NCI-H69 (cell line): ENCODE measurements at regions not wholly inside any gene's neighbourhood (a gene's known extent, or its start where the extent isn't known, plus 50 kb on each side); places are given as distances from the start of the nearest gene placed in this dataset.
A peak's percentile ranks its signal among the peaks of the same experiment; 100 is the strongest.
"Not testable (repeated sequence)": the region's sequence is repeated elsewhere in the genome, so short reads cannot be mapped to it uniquely, and the experiment has no call there.

Experiments used
- DNase-seq: peaks from one replicate; lab custom pipeline; 2025; lab: John Stamatoyannopoulos, UW

GRCh38 chr15:29511663-29512062 lies 242.0 kb upstream of the NSMCE3 start:
- DNase-seq: no peak

DNA sequence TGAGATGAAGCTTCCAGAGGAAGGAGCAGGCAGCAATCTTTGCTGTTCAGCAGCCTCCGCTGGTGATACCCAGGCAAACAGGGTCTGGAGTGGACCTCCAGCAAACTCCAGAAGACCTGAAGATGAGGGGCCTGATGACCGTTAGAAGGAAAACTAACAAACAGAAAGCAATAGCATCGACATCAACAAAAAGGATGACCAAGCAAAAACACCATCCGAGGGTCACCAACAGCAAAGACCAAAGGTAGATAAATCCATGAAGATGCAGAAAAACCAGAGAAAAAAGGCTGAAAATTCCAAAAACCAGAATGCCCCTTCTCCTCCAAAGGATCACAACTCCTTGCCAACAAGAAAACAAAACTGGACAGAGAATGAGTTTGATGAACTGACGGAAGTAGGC lies 235.9 kb upstream of the NSMCE3 start:
- not testable (repeated sequence) for DNase-seq

GRCh38 chr15:29490747-29491471 lies 221.3 kb upstream of the NSMCE3 start:
- DNase-seq: no peak

DNA sequence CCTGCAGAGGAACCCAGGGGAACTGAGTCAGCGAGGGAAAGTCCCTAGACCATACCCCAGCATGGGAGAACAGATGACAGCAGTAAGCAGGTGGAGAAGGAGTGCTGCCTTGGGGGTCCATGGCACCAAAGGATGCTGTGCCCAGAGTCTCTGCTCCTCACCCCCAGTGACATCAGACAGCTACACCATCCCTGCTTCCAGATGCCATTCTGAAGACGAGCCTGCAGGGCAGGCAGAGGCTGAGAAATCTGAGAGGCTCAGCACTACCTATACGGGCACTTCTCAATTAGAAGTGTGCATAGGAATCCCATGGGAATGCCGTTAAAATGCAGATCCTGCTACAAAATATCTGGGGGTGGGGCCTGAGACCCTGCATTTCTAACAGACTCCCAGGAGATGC lies 211.3 kb upstream of the NSMCE3 start:
- DNase-seq: peak; percentile 27

- no peak for DNase-seq
These were observed 210.7 kb upstream of the NSMCE3 start for GRCh38 chr15:29480278-29480677.

GRCh38 chr15:29477256-29477655 lies 207.6 kb upstream of the NSMCE3 start:
- no peak for DNase-seq

DNA sequence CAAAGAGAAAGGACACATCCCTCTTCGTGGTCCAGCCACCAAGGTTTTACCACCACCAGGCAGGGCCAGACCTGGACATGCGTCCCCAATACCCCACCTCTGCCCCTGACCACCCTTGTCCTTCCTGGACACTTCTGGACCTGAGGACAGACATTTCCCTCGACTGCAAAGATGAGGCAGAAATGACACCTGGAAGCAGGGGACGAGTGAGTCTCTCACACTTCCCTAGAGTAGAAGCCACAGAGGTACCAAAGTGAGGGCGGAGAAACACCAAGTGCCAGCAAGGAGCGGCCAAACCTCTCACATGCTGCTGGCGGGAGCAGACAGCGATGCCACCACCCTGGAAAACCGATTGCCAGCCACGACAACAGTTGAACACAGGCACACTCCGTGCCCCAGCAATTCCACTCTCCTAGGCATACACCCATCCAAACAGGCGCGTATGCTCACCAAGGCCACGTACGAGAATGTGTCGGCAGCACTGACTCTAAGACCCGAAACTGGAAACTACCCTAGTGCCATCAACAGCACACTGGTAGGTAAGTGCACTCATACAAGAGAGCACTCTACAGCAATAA lies 207.0 kb upstream of the NSMCE3 start:
- DNase-seq: no peak

GRCh38 chr15:29475096-29475495 lies 205.5 kb upstream of the NSMCE3 start:
- no peak for DNase-seq

GRCh38 chr15:29473621-29474105 lies 204.0 kb upstream of the NSMCE3 start:
- DNase-seq: no peak

DNA sequence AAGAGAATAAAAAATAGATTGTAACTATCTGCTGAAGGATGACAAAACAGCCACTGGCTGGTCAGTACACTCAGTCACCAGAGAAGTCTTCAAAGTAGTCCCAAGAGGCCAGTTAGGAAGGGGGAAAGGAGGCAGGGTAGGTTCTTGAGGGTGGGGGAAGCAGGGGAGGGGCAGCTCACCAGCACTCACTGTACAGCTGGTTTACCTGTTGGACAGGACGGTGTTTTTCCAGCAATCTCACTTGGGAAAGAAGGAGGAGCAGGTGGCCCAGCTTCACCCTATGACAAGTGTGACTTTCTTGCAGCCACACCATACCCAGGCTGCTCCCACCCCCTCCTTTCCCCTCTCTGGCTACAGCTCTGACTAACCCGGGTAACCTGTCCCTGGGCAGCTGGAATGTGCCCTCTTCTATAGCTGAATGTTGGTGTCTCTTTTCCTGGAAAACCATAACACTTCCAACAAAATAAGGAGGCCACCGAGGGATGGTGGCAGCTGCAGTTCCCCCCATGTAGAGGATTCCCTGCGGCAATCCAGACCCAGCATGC lies 203.4 kb upstream of the NSMCE3 start:
- DNase-seq: no peak

DNA sequence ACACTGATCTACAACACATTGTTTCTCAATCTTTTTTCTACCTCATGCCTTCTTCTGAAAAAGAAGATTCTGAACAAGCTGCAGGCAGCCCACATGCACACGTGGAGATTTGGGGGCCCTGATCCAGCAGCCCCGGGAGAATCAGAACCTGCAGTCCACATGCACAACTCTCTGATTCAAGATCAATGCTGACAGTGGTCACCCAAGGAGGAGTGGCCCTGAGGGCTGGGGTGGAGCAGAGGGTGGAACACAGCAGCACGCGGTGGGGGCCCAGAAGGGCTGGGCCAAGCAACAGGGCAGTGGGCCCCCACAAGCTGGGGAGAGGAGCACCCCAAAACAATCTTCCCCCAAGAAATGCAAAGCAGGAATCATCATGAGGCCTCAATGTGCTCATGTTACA lies 202.1 kb upstream of the NSMCE3 start:
- no peak for DNase-seq

- no peak for DNase-seq
These were observed 201.7 kb upstream of the NSMCE3 start for GRCh38 chr15:29471306-29471705.

GRCh38 chr15:29470794-29471193 lies 201.2 kb upstream of the NSMCE3 start:
- peak; percentile 61 for DNase-seq

- DNase-seq: peak; percentile 58
These were observed 200.7 kb upstream of the NSMCE3 start for GRCh38 chr15:29470311-29470710.

DNA sequence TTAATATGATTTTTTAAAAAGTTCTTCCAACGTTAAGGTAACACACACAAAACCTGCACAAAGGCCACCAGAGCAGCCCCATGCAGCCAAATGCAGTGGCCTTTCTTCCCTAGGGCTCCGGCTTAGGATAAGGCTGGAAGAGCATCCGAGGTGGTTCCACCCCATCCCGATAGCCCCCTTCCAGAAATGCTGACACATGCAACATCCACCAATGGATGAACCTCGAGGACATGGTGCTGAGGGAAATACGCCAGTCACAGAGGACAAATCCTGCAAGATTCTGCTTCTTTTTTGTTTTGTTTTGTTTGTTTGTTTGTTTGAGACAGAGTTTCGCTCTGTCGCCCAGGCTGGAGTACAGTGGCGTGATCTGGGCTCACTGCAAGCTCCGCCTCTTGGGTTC lies 199.3 kb upstream of the NSMCE3 start:
- DNase-seq: no peak

DNA sequence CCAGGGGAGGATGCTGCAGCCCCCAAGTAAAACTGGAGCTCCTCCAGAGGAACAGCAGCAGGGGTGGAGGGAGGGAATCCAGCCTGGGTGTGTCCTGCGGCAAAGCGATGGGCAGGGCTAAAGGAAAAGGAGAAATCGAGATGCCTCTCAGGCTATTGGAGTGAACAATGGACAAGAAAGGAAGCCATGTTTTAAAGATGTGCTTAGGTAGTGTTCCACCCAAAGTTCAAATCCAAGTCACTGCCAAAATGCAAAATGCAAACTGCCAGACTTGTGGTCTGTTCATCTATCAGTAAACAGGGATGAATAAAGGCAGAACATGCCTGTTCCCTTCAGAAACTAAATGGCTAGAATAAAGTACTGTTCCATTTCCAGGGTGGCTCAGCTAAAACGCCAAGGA lies 197.5 kb upstream of the NSMCE3 start:
- DNase-seq: no peak

- no peak for DNase-seq
These were observed 196.7 kb upstream of the NSMCE3 start for GRCh38 chr15:29466292-29466691.

DNA sequence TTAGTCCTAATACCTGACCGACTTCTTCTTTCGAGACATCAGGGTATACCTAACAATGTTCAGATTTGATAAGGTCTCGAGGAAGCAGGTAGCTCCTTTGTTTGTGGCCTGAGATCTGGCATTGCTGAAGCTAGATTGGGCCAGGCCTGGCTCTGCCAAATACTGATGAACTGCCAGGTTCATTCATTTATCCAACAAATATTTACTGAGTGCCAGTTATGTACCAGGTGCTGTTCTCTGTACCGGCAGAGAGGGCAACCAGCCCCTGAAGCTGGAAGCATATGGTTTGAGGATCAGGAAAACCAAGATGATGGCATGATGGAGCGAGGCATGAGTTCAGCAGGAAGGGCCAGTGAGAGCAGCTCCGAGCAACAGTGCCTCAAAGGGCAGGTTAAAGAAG lies 196.2 kb upstream of the NSMCE3 start:
- DNase-seq: no peak

GRCh38 chr15:29465196-29465595 lies 195.6 kb upstream of the NSMCE3 start:
- DNase-seq: no peak

GRCh38 chr15:29461877-29462276 lies 192.3 kb upstream of the NSMCE3 start:
- no peak for DNase-seq

GRCh38 chr15:29458361-29458760 lies 188.7 kb upstream of the NSMCE3 start:
- no peak for DNase-seq

- no peak for DNase-seq
These were observed 188.1 kb upstream of the NSMCE3 start for GRCh38 chr15:29457729-29458128.

DNA sequence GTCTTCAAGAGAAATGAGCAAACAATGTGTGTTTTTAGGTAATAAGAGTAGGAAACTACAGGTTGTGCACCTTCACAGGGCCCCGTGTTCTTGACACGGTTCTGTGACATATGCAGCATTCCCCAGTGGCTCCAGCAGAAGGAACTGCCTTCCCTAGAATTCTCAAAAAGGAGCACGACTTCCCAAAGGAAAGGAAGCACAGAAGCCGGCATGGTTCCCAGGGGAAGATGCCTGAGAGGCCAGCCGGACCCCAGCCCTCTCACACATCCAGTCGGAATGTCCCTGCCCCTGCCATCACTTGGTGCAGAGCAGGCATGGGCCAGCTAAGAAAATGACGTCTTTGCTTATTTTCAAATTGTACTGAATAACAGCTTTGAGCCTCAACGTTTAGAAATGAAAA lies 187.3 kb upstream of the NSMCE3 start:
- DNase-seq: no peak

DNA sequence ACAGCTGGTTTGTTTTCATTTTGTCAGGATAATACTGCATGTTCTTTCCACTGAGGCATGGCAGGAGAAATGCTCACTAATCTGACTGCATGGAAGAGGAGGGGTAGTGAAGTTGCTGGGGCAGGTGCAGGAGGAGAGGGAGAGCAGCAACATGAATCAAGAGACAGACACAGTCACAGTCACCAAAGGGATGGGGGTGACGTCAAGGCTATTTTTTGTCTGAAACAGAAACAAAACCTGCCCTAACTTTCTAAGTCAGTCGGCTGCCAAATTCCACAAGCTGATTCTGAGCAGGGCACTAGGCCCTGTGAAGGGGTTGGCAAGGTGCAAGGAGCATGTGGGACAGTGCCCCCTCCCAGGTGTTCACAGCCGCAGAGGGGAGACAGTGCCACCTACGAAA lies 186.6 kb upstream of the NSMCE3 start:
- no peak for DNase-seq
